ENCODE measurements at regions not wholly inside any gene's neighbourhood (a gene's known extent, or its start where the extent isn't known, plus 50 kb on each side); places are given as distances from the start of the nearest gene placed in this dataset.

DNA sequence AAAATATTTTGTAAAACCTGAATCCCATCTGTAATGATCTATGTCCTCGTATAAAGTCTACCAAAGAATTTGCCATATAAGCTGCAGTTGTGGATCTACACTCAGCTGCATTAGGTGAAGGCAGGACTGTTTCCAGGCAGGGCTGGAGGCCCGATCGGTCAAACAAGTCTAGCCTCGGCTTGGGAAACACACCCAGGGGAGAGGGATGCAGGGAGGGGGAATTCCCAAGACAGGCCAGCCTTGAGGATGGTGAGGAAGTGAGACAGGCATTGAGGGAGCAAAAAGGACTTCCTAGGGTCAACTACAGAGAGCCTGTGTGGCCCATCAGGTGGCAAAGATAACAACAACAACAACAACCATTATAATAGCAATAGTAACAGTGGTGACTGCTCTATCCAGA lies 174.1 kb upstream of the FSTL4 start:
- DNase-seq (ENCODE audit: low spot score), result no peak
- intact Hi-C loops (cut with DNase I), result no loop called here

DNA sequence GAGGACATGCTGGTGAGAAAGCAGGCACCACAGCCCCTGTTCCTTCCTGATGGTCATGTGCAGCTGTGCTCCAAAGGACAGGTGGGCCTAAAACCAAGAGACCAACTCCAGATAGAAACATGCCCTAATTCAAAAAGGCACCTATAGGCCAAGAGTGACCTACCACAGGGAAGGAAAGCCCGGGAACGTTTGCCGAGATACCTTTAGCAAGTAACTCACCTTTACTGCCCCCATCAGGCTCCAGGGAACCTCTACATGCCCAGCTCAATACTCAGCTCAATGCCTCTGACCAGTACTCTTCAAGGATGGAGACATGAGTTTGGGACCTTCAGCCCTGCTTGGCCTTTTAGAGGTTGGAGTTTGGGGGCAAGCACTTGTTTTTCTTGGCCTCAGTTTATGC lies 172.8 kb upstream of the FSTL4 start:
- DNase-seq (ENCODE audit: low spot score), result no peak

DNA sequence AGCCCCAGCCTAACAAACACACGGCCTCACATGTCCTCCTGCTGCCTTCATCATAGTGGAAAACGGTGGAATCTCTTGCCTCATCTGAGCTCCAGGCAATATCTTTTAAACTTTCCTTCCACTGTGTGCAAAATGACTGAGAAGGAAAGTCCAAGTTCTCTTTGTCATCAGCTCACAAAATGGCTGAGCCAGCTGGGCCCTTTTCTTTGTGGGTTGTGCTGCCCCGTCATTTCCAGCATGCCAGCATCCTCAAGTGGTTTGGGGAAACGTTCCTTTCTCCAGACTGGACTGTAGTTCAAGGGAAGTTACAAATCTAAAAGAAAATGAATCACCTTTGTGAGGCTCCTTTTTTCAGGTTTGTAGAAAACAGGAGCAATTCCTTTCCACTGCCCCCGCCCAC lies 171.1 kb upstream of the FSTL4 start:
- intact Hi-C loops (cut with DNase I), result no loop called here
- DNase-seq (ENCODE audit: low spot score), result no peak

More for the DNA sequence above, 172.8 kb upstream of the FSTL4 start:
- intact Hi-C loops (cut with DNase I), result no loop called here

DNA sequence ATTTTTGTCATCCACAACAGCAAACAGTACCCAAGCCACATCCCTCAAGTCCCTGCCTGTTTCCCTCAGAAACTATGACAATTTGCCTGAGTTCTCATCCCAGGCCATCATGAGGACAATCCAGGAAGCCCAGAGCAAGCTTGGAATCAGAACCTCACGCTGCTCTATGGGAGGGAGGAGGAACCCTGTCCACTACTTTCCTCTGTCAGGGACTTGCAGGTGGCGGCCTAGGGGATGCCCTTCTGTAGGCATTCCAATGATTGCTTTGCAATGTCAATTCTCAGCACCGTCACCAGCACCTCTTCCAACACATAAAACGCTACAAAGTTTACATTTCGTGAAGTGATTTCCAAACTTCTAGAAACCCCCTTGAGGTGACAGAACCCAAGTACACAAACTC lies 170.4 kb upstream of the FSTL4 start:
- no peak for DNase-seq (ENCODE audit: low spot score)
- intact Hi-C loops (cut with DNase I), result no loop called here

DNA sequence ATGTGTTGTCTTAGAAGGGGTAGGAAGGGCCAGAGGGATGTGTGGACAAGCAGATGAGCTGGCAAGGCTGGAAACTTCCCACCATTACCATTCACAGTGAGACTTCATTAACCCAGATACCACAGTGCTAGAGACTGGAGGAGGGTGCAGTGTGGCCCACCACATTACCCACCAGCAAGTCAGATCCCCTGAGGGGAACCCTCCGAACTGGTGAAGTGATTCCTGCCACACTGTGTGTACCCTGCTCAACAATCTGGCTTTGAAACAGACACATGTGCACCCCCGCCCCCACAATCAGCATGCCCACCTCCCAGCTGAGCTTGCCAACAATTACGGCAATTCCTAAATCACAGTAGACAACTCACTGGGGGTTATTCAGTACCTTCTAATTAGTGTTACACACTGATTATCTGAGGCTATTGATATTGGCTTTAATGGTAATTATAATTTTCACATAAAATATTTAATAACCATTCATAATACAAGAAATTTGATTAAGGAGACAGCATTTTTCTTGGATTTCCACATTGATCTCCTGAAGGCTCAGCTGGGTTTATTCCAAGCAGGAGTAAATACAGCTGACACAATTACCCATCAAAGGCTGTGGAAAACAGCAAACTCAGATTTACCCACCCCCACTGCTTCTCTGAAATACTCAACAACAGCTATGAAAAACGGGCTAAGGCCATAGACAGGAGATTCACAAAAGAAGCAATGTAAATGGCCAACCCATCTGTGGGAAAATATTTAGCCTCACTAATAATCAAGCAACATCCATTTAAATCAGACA lies 169.3 kb upstream of the FSTL4 start:
- intact Hi-C loops (cut with DNase I), result no loop called here
- DNase-seq (ENCODE audit: low spot score), result no peak

DNA sequence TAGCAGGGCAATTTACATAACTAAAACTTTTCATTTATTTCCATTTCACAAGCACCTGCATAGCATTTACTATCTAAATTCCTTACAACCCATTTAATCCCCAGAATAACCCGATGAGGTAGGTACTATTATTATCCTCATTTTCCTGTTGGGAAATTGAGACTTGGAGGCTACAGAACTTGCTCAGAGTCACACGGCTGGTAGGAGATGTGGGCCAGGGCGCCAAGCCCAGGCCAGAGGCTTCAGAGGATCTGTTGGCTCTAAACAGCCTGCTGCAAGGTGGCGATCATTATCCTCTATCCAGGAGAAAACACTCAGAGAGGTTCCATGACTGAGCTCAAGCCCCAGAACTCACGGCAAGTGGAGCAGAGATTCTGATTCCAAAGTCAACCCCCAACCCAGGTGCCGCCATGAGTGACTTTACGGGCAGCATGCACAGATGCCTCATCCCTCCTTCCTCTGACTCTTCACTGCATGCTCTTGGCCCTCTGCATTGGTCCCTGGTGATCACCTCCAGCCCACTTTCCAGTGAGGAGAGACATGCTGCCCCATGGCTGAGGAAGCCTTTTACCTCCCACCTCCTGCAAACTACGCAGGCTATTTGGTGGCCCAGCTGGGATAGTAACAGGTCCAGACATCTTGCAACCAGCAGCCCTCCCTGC lies 168.4 kb upstream of the FSTL4 start:
- intact Hi-C loops (cut with DNase I), result no loop called here
- no peak for DNase-seq (ENCODE audit: low spot score)

DNA sequence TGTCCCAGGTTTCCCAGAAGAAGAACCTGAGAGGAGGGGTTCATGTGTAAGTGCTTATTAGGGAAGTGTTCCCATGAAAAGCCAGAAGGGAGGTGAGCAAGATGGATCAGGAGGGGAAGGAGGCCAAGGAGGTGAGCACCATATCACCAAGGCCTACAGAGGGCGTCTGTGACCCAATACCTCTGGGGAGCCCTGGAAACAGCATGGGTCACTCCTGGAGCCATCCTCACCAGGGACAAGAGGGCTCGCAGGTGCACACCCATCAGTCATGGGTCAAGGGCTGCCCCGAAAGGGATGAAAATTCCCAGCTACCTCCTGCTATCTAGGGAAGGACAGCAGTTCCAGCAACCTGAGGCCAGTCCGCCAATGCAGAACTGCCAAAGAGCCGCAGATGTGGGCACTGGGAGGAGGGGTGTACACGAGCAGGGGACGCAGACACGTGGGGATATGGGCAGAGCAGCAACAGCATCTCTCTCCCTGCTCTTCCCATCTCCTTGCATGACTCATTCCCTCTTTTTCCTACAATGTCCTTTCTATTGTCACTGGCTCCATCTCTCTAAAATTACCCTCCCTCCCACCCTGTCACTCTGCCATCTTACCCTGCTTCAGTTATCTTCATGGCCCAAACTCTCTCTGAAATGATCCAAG lies 167.6 kb upstream of the FSTL4 start:
- intact Hi-C loops (cut with DNase I), result no loop called here
- DNase-seq (ENCODE audit: low spot score), result no peak

DNA sequence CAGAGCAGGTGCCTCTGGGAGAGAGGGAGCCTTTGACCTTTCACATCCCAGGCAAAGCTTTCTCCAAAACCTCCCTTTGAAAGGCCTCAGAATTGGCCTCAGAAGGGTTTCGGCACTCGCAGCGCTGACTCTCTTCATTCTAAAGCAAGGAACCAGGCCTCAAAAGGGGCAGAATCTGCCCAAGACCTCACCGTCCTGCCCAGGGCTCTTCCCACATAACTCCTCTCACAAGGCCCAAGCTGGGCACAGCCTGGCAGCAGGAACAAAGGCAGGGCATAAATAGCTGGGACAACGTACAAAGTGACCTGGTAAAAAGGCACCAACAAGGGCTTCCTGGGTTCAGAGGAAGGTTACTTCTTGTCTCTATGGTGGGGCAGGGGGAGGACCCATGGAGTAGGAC lies 166.3 kb upstream of the FSTL4 start:
- intact Hi-C loops (cut with DNase I), result no loop called here
- no peak for DNase-seq (ENCODE audit: low spot score)

DNA sequence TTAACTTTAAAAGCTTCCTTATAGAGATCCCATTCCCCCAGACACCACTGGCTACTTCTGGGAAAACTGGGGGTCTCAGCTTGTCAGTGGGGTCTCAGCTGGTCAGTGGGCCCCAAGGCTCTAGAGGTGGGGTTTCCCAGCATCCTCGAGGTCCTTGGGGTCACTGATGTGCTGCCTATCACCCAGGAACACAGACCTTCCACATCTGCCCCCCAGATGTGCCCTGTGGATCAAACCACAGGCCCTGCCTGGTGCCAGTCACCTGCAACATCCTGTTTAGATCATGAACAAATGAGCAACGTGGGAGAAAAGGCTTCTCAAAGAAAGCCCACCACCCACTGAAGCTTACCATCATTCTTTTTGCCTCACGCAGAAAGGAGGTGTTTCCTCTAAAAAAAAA lies 165.6 kb upstream of the FSTL4 start:
- DNase-seq (ENCODE audit: low spot score), result no peak
- intact Hi-C loops (cut with DNase I), result no loop called here

DNA sequence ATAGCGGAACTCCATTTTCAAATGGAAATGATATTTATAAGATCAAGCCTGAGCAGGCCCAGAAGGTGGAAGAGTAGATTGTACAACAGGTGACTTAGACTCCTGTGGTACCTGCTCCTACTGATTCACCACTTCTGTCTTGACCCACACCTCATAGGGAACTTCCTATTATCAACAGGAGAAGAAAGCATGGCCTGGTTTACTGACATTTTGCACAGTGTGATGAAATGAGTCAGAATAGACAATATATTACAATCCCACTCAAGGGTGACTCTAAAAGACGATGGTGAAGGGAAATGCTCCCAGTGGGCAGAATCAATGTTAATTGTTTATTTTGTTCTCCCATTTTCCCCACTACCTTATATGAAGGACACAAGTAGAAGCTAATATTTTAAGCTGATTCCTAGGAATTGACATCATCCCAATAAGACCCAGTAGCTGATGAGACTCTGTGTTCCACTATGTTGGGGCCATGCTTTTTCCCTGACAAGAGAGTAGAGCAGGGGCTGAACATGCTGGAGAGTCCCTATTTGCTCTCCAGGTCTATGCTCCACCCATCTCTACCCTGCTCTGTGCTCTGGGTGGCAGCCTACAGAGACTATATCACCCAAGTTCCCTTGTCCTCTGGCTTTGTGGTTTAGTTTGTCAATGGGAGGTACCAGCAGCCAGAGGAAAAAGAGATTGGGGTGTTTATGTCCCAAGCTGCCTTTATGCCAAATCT lies 163.4 kb upstream of the FSTL4 start:
- intact Hi-C loops (cut with DNase I), result no loop called here
- no peak for DNase-seq (ENCODE audit: low spot score)

DNA sequence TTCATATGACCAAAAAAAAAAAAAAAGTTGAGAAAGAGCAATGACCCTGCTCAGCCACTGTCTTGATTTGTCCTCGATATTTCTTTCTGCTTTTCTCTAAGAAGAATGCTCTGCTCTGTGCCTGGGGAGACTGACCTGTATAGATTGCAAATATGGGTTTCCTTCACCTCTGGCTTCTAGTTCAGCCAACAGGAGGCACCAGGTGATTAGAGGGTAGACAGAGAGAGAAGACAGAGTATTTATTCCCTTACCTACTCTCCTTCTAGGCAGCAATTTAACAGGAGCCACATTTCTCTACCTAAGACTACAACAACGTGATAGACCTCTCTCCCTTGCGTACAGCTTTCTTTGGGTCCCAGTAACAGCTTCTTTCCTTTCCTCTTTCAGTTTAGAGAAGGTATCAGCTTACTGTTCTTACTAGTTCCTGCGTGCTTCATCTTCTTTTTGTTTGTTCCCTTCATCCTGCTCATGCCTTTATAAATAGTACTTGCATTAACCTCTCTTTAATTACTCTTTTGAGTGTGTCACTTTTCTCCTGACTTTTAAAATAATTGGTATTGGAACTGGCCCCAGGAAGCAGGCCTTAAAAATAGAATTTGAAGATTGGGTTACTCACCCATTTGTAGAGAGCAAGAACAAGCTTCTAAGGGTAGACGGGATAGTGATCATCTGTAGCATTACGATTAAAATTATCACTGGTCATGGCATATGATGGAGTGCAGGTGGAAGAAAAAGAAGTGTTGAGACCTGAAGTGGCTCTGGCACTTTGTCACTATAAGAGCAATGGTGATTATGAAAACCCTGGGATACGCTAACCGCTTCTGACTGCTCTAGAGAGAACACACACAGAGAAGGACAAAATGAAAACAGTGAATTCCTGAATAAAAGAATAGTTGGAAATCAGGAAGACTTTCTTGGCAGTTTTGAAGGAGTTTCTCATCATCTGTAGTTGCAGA lies 161.2 kb upstream of the FSTL4 start:
- intact Hi-C loops (cut with DNase I), result loop anchor here (5.0 kb wide), 1 partner anchor 94 kb away; no protein-coding TSS in a partner anchor
- no peak for DNase-seq (ENCODE audit: low spot score)

DNA sequence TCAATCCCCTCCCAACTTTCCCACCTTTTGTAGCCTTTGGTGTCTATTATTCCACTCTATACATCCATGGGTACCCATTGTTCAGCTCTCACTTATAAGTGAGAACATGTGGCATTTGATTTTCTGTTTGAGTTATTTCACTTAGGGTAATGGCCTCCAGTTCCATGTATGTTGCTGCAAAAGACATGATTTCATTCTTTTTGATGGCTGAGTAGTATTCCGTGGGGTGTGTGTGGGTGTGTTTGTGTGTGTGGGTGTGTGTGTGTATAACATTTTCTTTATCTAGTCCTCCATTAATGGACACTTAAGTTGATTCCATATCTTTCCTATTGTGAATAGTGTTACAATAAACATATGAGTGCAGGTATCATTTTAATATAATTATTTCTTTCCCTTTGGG lies 157.5 kb upstream of the FSTL4 start:
- intact Hi-C loops (cut with DNase I), result loop anchor here (5.0 kb wide), 1 partner anchor 97 kb away; no protein-coding TSS in a partner anchor
- DNase-seq (ENCODE audit: low spot score), result no peak

DNA sequence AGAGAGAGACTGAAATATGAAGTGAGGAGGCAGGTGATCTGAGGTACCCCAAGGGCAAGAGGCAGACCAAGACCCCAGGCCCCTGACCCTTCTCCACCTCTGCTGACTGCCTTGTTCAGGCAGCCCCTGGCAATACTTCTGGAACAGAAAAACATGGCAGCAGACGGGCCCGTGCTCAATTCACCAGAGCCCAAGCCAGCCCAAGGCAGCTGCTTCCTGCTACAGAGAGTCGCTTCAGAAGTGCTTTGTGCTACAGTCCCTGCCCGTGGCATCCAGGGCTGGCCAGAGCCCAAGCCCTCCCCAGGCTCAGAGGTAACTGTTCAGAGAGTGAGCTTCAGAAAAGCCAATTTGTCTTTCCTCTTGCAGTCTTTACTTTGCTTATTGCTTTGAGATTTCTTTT lies 151.4 kb upstream of the FSTL4 start:
- no peak for DNase-seq (ENCODE audit: low spot score)
- intact Hi-C loops (cut with DNase I), result no loop called here

DNA sequence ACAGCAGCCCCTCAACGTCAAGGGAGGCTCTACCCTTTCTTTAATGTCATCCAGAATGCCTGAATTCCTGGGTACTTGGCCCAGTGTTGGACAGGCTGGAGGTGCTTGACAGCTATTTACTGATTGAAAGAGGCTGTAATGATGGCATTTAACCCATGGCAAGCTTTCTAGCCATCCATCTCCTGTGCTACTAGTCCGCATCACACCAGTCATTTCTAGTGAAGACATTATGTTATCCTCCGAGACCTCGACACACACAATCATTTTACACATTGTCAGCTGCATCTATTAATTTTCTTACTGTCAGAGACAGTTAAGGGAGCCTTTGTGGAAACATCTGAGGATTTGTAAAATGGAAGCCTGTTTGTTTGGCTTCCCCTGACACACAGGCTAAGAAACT lies 149.3 kb upstream of the FSTL4 start:
- no peak for DNase-seq (ENCODE audit: low spot score)

DNA sequence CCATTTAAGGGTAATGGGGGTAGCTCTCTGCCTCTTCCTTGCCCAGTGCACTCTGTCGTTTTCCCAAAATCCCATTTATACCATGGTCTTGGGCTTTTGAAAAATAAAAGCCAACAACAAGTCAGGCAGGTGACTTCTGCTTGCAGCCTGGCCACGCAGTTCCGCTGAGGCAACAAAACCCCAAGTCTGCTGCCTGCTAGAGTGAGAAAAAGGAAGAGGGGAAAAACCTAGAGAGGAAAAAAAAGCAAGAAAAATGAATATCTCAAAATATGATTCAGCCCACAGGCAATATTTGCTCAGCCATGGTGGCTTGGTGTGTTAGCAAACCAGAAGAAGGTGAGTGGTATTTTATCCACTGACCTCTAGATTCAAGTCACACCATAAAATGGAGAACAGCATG lies 148.2 kb upstream of the FSTL4 start:
- intact Hi-C loops (cut with DNase I), result no loop called here
- no peak for DNase-seq (ENCODE audit: low spot score)

More for the DNA sequence above, 149.3 kb upstream of the FSTL4 start:
- intact Hi-C loops (cut with DNase I), result no loop called here

DNA sequence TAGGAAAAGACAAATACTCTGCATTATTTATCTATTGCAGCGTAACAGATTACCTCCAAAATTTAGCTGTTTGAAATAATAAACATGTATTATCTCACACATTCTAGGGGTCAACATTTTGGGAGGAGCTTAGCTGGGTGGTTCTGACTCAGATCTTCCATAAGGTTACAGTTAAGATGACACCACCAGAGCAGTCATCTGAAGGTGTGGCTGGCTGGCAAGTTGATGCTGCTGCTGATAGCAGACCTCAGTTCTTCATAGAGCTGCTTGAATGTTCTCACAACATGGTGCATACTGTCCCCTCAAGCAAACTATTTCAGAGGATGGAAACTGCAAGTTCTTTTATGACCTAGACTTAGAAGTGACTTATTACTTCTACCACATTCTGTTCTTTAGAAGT lies 146.3 kb upstream of the FSTL4 start:
- intact Hi-C loops (cut with DNase I), result no loop called here
- no peak for DNase-seq (ENCODE audit: low spot score)

DNA sequence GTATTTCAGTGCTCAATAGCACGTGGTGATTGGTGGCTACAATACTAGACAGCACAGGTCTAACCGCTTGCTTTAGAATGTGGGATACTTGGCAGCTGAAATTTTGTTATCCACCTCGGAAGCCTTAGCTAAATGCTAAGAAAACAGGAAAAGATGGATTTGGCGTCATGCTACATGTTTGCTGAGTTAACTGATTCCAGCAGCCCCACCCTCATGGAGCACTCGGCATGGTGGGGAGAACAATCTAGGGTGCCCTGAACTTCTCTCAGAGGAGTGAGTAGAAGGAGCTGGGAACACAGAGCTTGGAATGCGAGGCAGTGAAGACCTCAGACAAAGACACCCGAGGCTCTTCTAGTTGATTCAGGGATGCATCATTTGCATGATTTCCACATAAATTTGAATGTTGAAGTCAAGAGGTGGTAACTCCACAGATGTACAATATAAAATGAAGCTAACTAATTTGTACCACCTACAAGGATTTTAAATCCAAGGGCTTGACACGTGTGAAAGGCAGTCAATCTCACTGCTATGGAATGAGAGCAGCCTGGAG lies 145.1 kb upstream of the FSTL4 start:
- DNase-seq (ENCODE audit: low spot score), result no peak
- intact Hi-C loops (cut with DNase I), result no loop called here

DNA sequence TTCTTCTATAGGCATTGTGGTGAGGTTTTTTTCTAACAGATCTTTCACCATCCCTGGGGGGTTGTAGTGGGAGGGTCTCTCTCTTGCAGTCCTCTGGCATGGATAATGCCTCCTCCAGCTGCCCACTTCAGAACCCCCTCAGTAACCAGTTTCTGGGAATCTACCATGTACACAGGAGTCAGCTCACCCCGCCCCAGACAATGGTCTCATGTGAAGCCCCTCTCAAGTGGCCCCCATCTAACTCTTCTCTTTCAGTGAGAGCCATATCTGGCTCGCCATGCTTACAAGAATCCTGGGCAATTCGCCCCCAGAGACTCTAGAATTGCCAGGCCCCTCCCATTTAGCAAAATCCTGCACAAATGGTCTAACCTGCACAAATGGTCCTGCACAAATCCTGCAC lies 144.4 kb upstream of the FSTL4 start:
- intact Hi-C loops (cut with DNase I), result no loop called here
- DNase-seq (ENCODE audit: low spot score), result no peak

DNA sequence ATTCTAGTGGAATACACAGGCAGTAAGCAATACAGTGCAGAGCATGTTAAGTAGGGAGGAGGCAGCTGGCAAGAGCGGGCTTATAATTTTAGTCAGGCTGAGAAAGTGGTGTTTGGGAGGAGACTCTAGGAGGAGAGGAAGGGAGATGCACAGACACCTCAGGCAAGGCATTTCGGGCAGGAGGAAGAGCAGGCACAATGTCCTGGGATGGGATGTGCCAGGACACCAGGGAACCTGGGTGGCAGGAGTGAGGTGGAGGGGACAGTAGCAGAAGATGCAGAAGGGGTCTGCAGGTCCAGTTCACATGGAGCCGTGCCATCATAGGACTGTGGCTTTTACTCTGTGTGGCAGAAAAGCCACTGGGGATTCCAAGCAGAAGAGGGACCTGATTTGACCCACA lies 143.7 kb upstream of the FSTL4 start:
- intact Hi-C loops (cut with DNase I), result no loop called here

More for the DNA sequence above, 143.7 kb upstream of the FSTL4 start:
- DNase-seq (ENCODE audit: low spot score), result no peak

All from cardiac septum (tissue), 1 donor.